Ishikawa (cell line): ENCODE measurements at regions not wholly inside any gene's neighbourhood (a gene's known extent, or its start where the extent isn't known, plus 50 kb on each side); places are given as distances from the start of the nearest gene placed in this dataset.

Experiments
- CEBPB ChIP-seq: IDR thresholded peaks from 2 replicates; pipeline ENCODE4 v1.6.1; 2012
- EGR1 ChIP-seq: IDR thresholded peaks from 2 replicates; pipeline ENCODE4 v1.6.1; 2012
- EP300 ChIP-seq: IDR thresholded peaks from 2 replicates; pipeline ENCODE4 v1.6.1; 2012; ENCODE audit warnings: borderline replicate concordance
- FOXM1 ChIP-seq: IDR thresholded peaks from 2 replicates; pipeline ENCODE4 v1.6.1; 2012; ENCODE audit warnings: low read depth, borderline replicate concordance
- MAX ChIP-seq: IDR thresholded peaks from 2 replicates; pipeline ENCODE4 v1.6.1; 2012
- RAD21 ChIP-seq: IDR thresholded peaks from 2 replicates; pipeline ENCODE4 v1.6.1; 2012; ENCODE audit warnings: low read depth
- TAF1 ChIP-seq: IDR thresholded peaks from 2 replicates; pipeline ENCODE4 v1.6.1; 2012; ENCODE audit warnings: low read depth, mild to moderate bottlenecking
- TCF12 ChIP-seq: IDR thresholded peaks from 2 replicates; pipeline ENCODE4 v1.6.1; 2012; ENCODE audit warnings: low read depth
- YY1 ChIP-seq: IDR thresholded peaks from 2 replicates; pipeline ENCODE4 v1.6.1; 2012; ENCODE audit warnings: low read depth
- TF ChIP-seq, protein P1 (sequence below): IDR thresholded peaks from 2 replicates; pipeline ENCODE4 v1.6.1; 2012; ENCODE audit warnings: low read depth, mild to moderate bottlenecking

DNA sequence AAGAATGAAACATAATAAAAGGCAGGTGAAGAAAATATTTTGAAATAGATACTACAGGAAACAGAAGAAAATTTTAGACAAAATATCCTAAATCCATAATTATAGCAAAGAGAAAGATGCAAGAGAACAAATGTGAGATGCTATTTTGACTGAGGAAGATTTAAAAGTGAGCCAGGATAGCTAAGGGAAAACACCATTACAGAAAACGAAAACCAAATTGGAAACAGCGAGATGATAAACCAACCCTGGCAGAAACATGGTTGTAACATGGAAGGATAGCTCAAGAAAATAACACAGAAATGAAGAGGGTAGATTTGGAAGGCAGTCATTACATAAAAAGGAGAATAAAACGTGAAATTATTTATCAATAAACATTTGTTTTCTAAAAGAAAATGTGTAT, 267.2 kb upstream of the NREP start:
- TF ChIP-seq YY1 = no peak
- TF ChIP-seq CEBPB = no peak
- TF ChIP-seq EP300 = no peak
- TF ChIP-seq RAD21 = no peak
- TF ChIP-seq TAF1 = no peak
- no peak for TF ChIP-seq MAX
- TF ChIP-seq, protein P1, sequence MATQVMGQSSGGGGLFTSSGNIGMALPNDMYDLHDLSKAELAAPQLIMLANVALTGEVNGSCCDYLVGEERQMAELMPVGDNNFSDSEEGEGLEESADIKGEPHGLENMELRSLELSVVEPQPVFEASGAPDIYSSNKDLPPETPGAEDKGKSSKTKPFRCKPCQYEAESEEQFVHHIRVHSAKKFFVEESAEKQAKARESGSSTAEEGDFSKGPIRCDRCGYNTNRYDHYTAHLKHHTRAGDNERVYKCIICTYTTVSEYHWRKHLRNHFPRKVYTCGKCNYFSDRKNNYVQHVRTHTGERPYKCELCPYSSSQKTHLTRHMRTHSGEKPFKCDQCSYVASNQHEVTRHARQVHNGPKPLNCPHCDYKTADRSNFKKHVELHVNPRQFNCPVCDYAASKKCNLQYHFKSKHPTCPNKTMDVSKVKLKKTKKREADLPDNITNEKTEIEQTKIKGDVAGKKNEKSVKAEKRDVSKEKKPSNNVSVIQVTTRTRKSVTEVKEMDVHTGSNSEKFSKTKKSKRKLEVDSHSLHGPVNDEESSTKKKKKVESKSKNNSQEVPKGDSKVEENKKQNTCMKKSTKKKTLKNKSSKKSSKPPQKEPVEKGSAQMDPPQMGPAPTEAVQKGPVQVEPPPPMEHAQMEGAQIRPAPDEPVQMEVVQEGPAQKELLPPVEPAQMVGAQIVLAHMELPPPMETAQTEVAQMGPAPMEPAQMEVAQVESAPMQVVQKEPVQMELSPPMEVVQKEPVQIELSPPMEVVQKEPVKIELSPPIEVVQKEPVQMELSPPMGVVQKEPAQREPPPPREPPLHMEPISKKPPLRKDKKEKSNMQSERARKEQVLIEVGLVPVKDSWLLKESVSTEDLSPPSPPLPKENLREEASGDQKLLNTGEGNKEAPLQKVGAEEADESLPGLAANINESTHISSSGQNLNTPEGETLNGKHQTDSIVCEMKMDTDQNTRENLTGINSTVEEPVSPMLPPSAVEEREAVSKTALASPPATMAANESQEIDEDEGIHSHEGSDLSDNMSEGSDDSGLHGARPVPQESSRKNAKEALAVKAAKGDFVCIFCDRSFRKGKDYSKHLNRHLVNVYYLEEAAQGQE = no peak
- no peak for TF ChIP-seq EGR1
- no peak for TF ChIP-seq FOXM1
- no peak for TF ChIP-seq TCF12
